Panc1 (cell line): ENCODE measurements at regions not wholly inside any gene's neighbourhood (a gene's known extent, or its start where the extent isn't known, plus 50 kb on each side); places are given as distances from the start of the nearest gene placed in this dataset.

Experiments
- CTCF ChIP-seq: fragments of 450-650 bp; IDR thresholded peaks from 2 replicates; pipeline ENCODE4 v1.5.1; 2017; ENCODE audit warnings: mild to moderate bottlenecking
- POLR2AphosphoS5 ChIP-seq: IDR thresholded peaks from 2 replicates; pipeline ENCODE4 v1.6.1; 2012; ENCODE audit warnings: mild to moderate bottlenecking, low read depth, low read length, moderate library complexity
- REST ChIP-seq, 2 experiments: IDR thresholded peaks; 2 replicates each; pipeline ENCODE4 v1.6.1; 2011 to 2012; ENCODE audit warnings: low read depth in 2 of 2, control low read depth in 1 of 2, low read length in 1 of 2, mild to moderate bottlenecking in 1 of 2, moderate library complexity in 1 of 2; ENCODE audit not compliant: insufficient read depth in 1 of 2

- TF ChIP-seq CTCF = no peak
- no peak for TF ChIP-seq POLR2AphosphoS5
- no peak for TF ChIP-seq REST (IDR thresholded peaks at IDR 0.05; ENCODE audit: insufficient read depth in 1 of 2, low read depth in 2 of 2, low read length in 1 of 2)
These were observed 216.8 kb downstream of the TRIM36 start for GRCh38 chr5:114952876-114953275.
